ENCODE measurements at regions not wholly inside any gene's neighbourhood (a gene's known extent, or its start where the extent isn't known, plus 50 kb on each side); places are given as distances from the start of the nearest gene placed in this dataset.

DNA sequence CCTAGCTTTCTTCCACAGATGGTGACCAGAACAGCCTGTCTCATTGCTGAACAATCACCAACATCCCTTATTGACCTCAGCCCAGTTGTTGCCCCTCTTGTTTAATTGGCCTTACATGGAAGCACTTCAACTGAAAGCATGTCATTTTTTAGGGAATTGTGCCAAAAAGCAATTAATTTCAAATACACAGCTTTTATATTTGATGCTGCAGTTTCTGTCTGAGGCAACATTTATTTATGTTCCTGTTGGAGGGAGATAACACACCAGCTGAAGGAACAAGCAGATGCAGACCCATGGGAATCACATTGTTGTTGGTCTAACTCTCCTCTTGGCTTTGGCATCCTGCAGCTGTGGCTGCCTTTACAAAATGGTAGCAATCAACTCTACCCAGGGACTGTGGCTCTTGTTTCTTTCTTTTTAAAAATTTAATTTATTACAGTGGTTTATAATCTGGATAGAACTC lies 498.1 kb upstream of the RGMA start:
- peak overlapping the region in 5 of 10 donors; percentile 8 to 67 (median 34) for H3K27ac ChIP-seq
- H3K36me3 ChIP-seq, result no peaks in the 10 kb centered on the region
- no peak overlapping the region for H3K4me3 ChIP-seq
- H3K9me3 ChIP-seq, result no peaks in the 10 kb centered on the region
- peaks cover 0 to 5% (median 0%) of the 10 kb centered on the region in 9 donors for H3K4me1 ChIP-seq
- ATAC-seq (peak in 7 of 8 donors; percentile 31 to 90 (median 82)), DNase-seq (peak in 1 of 2 donors; percentile 49)
- H3K27me3 ChIP-seq, result peaks cover 0 to 3% (median 0%) of the 10 kb centered on the region in 7 donors
- TF ChIP-seq, protein P1, sequence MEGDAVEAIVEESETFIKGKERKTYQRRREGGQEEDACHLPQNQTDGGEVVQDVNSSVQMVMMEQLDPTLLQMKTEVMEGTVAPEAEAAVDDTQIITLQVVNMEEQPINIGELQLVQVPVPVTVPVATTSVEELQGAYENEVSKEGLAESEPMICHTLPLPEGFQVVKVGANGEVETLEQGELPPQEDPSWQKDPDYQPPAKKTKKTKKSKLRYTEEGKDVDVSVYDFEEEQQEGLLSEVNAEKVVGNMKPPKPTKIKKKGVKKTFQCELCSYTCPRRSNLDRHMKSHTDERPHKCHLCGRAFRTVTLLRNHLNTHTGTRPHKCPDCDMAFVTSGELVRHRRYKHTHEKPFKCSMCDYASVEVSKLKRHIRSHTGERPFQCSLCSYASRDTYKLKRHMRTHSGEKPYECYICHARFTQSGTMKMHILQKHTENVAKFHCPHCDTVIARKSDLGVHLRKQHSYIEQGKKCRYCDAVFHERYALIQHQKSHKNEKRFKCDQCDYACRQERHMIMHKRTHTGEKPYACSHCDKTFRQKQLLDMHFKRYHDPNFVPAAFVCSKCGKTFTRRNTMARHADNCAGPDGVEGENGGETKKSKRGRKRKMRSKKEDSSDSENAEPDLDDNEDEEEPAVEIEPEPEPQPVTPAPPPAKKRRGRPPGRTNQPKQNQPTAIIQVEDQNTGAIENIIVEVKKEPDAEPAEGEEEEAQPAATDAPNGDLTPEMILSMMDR (IDR thresholded peaks at IDR 0.05), result no peak
- intact Hi-C loops (cut with DNase I), result no loop called here

DNA sequence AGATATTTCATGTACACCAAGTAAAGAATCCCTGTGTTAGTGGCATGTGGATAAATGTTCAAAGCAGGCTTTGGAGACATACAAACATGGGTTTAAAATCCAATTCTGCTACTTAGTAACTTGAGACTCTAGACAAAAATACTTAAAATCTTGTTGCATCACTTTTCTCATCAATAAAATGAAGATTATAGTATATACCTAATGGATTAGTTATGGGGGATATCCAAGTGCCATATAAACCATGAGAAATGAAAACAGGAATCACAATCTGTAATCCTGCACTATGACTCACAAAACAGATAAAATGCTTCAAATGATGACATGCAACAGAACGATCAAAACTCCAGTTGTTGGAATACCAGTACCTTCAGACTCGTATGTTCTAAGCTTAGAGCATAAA lies 496.0 kb upstream of the RGMA start:
- Histone ChIP-seq H3K4me3 (no peak overlapping the region), H3K4me1 (peaks cover 0 to 5% (median 0%) of the 10 kb centered on the region in 9 donors), H3K9me3 (peaks cover 0 to 18% (median 0%) of the 10 kb centered on the region in 11 donors), H3K27me3 (peaks cover 0 to 3% (median 0%) of the 10 kb centered on the region in 7 donors), H3K27ac (peak overlapping the region in 1 of 10 donors; percentile 12), H3K36me3 (no peaks in the 10 kb centered on the region)
- DNase-seq (no peak), ATAC-seq (no peak)
- intact Hi-C loops (cut with DNase I), result no loop called here
- TF ChIP-seq, protein P1 (IDR thresholded peaks at IDR 0.05), result no peak
- 63 to 79% methylated on average over 2 of the region's 2 CpGs for WGBS, 2 donors

DNA sequence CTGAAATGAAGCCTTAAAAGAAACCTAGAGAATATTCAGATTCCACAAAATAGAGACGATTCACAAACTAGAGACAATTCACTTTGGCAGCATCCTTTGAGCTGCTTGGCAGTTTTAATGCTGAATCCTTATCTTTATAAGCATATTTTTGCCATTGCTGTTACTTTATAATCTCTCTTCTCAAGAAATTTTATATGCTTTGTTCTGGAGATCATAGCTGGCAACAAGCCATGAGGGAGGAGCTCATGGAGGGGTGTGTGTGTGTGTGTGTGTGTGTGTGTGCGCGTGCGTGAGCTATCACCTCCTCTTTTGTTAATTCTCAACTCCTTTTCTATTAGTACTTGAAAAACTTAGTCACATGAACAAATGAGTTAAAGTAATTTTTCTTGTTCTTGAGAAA lies 495.0 kb upstream of the RGMA start:
- intact Hi-C loops (cut with DNase I), result no loop called here
- Histone ChIP-seq H3K4me3 (no peak overlapping the region), H3K36me3 (no peaks in the 10 kb centered on the region), H3K27ac (peak overlapping the region in 2 of 10 donors; percentile 12 to 24), H3K4me1 (peaks cover 0 to 5% (median 0%) of the 10 kb centered on the region in 9 donors), H3K9me3 (peaks cover 0 to 28% (median 0%) of the 10 kb centered on the region in 11 donors), H3K27me3 (peaks cover 0 to 3% (median 0%) of the 10 kb centered on the region in 7 donors)
- ATAC-seq, result no peak
- TF ChIP-seq, protein P1 (IDR thresholded peaks at IDR 0.05), result no peak
- 75 to 80% methylated on average over 4 of the region's 4 CpGs for WGBS, 2 donors
- peak in 1 of 2 donors; percentile 9 for DNase-seq

DNA sequence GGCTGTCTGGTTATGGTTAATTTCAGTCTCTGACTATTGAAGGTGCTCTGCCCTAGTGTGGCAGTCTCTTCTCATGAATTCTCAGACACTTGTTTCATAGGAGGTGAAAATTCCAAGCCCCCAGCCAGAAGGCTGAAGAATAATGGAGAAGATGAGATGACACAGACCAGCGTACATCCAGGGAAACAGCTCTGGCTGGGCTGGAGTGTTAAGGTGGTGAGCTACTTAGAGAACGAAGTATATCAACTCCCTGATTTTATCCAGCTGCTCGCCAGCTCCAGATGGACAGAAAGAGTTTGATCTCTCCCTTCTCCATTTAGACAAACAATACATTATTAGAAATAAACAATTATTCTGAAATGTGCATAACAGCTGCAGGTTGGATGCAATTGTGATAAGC lies 494.5 kb upstream of the RGMA start:
- ATAC-seq, result peak in 1 of 8 donors; percentile 33
- intact Hi-C loops (cut with DNase I), result no loop called here

More for the DNA sequence above, 494.5 kb upstream of the RGMA start:
- peaks cover 0 to 32% (median 0%) of the 10 kb centered on the region in 11 donors for H3K9me3 ChIP-seq
- H3K27me3 ChIP-seq, result peaks cover 0 to 3% (median 0%) of the 10 kb centered on the region in 7 donors
- DNase-seq, result no peak
- H3K27ac ChIP-seq, result peak overlapping the region in 2 of 10 donors; percentile 12 to 24
- H3K36me3 ChIP-seq, result no peaks in the 10 kb centered on the region
- H3K4me1 ChIP-seq, result peaks cover 0 to 5% (median 0%) of the 10 kb centered on the region in 9 donors
- TF ChIP-seq, protein P1 (IDR thresholded peaks at IDR 0.05), result no peak
- H3K4me3 ChIP-seq, result no peak overlapping the region
- WGBS, 2 donors, result 53 to 62% methylated on average over 3 of the region's 3 CpGs

Data from heart right ventricle (tissue), 16 donors.